GM19438 (cell line): ENCODE measurements at regions not wholly inside any gene's neighbourhood (a gene's known extent, or its start where the extent isn't known, plus 50 kb on each side); places are given as distances from the start of the nearest gene placed in this dataset.
A peak's percentile ranks its signal among the peaks of the same experiment; 100 is the strongest.

Source experiments
- ATAC-seq: cut with Tn5 transposase; IDR thresholded peaks from one replicate; pipeline ENCODE4 v1.9.1; 2021; ENCODE audit warnings: low read depth; ENCODE audit not compliant: unreplicated experiment

DNA sequence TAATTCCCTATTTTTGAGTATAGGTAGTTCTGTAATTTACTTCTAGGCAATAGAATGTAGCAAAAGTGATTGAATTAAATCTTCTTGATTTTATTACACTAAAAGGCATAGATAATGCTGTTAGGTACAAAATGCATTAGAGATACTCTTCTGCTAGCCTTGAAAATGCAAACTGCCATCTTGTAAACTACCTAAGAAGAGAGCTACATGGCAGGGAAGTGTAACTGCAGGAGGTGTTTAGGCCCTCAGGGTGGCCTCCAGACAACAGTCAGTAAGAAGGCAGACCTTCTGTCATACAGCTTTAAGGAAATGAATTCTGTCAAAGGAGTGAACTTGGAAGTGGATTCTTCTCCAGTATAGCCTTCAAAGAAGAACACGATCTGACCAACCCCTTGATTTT, 1396.8 kb upstream of the SLC39A10 start:
- ATAC-seq = no peak

DNA sequence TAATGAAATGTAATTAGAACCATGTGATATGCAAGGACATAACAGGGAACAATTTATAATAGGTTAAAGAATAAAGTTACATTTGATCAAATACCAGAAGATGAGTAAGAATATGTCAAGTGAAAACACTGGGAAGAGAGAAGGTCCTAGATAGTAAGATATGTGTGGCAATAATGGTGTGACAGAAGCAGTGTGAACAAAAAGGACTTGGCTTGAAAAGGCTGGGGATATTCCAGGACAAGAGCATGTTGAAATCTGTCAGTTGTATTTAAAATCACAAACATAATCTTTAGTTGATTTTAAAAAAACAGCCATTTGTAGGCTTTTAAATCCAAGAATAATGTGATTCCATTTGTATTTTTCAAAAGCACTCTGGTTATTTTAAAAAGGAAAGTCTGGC, 1399.9 kb upstream of the SLC39A10 start:
- no peak for ATAC-seq

DNA sequence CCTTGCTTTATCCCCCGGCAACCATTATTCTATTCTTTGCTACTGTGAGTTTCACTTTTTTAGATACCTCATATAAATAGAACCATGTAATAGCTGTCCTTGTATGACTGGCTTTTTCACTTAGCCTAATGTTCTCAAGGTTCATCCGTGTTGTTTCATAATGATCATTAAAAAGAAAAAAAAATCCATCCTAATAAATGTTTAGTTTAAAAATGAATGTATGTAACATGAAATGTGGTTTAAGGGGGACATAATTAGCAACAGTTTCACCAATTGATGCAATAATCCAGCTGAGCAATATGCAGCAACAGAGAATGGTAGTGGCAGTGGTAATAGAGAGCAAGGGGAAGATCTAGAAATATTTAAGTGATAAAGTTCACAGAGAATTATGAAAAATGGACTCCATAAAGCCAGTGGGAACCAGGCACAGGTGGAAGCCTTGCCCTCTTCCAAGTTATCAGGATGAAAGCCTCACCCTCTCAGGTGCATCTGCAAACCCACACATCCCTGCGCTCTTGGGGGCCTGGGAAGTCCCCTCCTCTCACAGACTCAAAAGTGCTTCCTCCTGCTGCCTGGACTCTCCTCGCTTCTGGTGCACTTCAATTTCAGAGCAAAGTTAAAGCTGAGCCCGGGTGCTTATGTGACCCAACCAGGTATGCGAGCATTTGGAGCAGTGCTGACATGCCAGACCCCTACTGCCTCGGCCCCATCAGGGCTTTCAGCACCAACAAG, 1403.3 kb upstream of the SLC39A10 start:
- ATAC-seq = no peak

GRCh38 chr2:194252127-194252526, 1404.9 kb upstream of the SLC39A10 start:
- no peak for ATAC-seq

DNA sequence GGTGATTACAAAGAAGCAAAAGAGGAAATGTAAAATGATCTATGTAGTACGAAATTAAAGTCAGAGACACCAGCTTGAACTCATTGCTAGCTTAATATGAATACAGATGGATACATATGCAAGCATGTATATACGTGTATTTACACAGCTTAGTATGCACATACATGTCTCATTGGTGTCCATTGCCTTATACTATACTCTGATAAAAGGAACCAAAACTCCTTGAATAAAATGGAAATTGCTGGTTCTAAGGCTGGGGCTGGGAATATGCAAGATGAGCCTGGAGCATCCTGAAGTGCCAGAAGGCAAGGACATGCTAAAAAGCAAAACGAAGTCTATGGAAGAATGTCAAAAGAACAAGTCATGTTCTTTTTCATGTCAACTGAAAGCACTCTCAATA, 1424.4 kb upstream of the SLC39A10 start:
- ATAC-seq = no peak

DNA sequence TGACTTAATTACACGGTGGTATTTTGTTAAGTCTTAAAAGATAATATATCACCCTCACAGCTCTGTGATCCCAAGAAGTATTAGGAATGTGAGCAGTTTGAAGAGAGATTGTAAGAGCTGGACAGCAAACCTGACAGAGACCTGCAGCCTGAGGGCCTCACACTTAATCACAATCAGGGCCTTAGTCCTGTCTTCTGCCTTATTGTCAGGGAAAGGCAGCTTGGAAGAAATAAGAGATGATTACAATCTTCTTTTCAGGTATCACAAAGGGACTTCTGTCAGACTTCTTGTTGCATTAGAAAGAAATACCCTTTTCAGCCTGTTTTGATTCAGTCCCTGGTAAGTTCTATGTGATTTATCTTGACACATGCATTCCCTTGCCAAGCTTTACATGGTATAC, 1433.8 kb upstream of the SLC39A10 start:
- no peak for ATAC-seq

- no peak for ATAC-seq
These were observed 1442.8 kb upstream of the SLC39A10 start for GRCh38 chr2:194214192-194214591.

DNA sequence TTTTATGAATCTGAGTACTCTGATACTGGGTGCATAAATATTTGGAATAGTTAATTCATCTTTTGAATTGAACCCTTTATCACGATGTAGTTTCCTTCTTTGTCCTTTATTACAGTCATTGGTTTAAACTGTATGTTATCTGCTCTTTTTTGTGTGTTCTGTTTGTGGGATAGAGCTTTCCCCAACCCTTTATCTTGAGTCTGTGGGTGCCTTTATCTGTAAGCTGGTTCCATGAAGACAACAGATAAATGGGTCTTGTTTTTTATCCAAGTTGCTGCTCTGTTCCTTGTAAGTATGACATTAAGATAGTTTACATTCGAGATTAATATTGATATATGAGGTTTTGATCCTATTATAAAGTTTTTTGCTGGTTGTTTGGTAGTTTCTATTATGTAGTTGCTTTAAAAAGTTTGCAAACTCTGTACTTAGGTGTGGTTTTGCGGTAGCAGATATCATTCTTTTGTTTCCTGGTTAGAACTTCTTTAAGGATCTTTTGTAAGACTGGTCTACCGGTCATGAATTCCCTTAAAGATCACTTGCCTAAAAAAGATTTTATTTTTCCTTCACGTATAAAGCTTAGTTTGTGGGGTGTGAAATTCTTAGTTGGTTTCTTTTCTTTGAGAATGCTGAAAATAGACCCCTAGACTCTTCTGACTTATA, 1451.3 kb upstream of the SLC39A10 start:
- ATAC-seq = no peak

DNA sequence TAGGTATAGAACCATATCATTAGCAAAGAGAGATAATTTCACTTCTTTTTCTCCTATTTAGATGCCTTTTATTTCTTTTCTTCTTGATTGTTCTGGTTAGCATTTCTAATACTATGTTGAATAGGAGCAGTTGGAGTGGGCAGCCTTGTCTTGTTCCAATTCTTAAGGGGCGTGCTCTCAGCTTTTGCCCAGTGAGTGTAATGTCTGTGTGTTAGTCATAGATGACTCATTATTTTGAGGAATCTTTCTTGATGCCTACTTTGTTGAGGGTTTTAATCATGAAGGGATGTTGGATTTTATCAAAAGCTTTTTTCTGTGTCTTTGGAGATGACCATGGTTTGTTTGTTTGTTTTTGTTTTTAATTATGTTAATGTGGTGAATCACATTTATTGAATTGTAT, 1453.1 kb upstream of the SLC39A10 start:
- ATAC-seq = no peak

DNA sequence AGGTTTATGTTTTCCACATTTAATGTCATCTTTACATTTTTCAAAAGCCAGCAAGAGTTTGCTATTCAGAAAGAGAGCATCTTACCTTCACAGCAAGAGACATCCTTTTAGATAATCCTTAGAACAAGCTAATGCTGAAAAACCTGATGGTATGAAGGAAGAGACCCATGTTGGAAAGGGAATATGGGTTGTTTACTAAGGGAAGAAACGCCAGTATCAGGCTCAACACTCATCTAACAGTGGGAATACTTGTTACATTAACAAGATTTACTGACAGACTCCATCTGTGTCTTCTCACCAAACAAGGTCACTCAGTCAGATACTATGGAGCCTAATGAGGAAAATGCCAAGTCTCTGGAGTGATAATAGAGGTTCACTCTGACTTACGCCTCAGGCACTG, 1474.1 kb upstream of the SLC39A10 start:
- no peak for ATAC-seq

DNA sequence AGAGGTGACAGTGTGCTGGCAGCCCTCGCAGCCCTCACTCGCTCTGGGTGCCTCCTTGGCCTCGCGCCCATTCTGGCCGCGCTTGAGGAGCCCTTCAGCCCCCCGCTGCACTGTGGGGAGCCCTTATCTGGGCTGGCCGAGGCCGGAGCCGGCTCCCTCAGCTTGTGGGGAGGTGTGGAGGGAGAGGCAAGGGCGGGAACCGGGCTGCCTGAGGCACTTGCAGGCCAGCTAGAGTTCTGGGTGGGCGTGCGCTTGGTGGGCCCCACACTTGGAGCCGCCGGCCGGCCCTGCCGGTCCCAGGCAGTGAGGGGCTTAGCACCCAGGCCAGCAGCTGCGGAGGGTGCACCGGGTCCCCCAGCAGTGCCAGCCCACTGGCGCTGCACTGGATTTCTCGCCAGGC, 1480.9 kb upstream of the SLC39A10 start:
- no peak for ATAC-seq

DNA sequence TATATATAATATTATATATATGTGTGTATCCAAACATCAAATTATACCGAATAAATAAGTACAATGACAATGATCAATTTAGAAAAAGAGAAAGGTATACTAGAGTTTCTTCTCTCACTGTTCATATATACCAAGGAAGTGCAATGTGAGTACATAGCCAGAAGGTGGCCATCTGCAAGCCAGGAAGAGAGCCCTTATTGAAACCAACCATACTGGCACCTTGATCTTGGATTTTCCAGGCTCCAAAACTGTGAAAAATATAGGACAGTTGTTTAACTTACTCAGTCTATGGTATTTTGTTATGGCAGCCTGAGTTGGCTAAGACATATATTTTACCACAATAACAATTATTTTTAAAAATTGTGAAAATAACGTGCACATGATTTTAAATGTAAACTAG, 1490.2 kb upstream of the SLC39A10 start:
- ATAC-seq = no peak

GRCh38 chr2:194155431-194155830, 1501.6 kb upstream of the SLC39A10 start:
- no peak for ATAC-seq

DNA sequence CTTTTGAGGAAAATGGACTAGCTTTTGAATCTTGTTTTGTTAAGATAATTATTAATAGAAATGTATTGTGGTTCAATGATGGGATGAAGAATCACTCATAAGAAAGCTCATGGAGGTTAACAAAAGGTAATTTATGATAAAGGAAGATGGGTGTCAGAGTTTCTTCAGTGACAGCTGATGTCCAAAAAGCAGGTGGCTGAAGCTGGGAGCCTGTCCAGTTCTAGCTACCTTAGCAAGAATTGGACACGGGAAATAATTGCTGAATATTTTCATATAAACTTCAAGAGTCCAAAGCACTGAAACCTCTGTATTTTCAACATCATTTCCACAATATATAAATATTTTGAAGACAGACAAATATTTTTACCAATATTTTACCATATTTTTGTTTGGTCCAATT, 1505.8 kb upstream of the SLC39A10 start:
- no peak for ATAC-seq

GRCh38 chr2:194135463-194135862, 1521.6 kb upstream of the SLC39A10 start:
- ATAC-seq = no peak

DNA sequence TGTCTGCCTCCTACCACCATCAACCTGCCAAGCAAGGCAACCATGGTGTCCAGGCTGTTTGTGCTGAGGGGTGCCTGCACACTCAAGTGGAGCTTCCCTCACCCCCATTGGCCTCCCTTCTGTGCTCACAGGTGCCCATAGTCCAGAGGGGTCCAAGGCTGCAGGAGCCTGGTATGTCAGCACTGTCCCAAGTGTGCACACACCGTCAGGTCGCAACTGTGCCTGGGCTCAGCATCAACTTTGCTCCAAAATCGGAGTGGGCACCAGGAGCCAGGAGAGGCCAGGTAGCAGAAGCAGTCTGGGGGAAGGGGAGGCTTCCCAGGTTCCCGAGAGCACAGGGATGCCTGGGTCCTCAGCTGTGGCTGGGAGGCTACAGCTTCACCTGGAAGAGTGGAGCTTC, 1528.2 kb upstream of the SLC39A10 start:
- no peak for ATAC-seq

- no peak for ATAC-seq
These were observed 1530.6 kb upstream of the SLC39A10 start for GRCh38 chr2:194126418-194126817.

- no peak for ATAC-seq
These were observed 1540.2 kb upstream of the SLC39A10 start for GRCh38 chr2:194116861-194117260.

- no peak for ATAC-seq
These were observed 1551.7 kb upstream of the SLC39A10 start for GRCh38 chr2:194105358-194105757.

- ATAC-seq = peak; percentile 93
These were observed 1552.3 kb upstream of the SLC39A10 start for GRCh38 chr2:194104687-194105086.

- ATAC-seq = no peak
These were observed 1552.9 kb upstream of the SLC39A10 start for GRCh38 chr2:194103941-194104659.

DNA sequence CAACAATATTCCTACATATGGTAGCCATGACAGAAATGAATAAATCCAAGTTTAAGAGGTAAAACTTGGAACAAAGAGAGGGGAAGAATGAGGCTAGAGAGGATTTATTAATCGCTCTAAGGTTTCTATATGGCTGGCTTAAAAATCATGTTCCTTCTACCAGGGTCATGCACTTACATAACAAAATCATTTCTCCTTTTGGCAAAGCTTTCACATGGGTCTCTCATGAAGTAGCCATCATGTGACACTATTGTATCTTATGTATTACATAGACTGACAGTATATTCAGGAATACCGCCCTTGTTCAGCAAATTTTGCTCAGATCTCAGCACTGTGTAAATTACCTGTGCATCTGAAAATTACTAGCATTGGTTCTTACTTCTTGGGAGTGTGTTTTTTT, 1554.5 kb upstream of the SLC39A10 start:
- ATAC-seq = no peak
